ENCODE measurements at regions not wholly inside any gene's neighbourhood (a gene's known extent, or its start where the extent isn't known, plus 50 kb on each side); places are given as distances from the start of the nearest gene placed in this dataset.
"Not testable (repeated sequence)": the region's sequence is repeated elsewhere in the genome, so short reads cannot be mapped to it uniquely, and the experiment has no call there.

GRCh38 chr13:49859560-49859959, 67.1 kb upstream of the KPNA3 start:
- DNase-seq, result peak in 1 of 2 donors; percentile 16
- no peaks in the 10 kb centered on the region for H3K27me3 ChIP-seq
- peak overlapping the region in 2 of 3 donors; percentile 66 to 77 for H3K27ac ChIP-seq
- no peaks in the 10 kb centered on the region for H3K36me3 ChIP-seq
- no peak for TF ChIP-seq POLR2A (IDR thresholded peaks at IDR 0.05)
- TF ChIP-seq, protein P1, sequence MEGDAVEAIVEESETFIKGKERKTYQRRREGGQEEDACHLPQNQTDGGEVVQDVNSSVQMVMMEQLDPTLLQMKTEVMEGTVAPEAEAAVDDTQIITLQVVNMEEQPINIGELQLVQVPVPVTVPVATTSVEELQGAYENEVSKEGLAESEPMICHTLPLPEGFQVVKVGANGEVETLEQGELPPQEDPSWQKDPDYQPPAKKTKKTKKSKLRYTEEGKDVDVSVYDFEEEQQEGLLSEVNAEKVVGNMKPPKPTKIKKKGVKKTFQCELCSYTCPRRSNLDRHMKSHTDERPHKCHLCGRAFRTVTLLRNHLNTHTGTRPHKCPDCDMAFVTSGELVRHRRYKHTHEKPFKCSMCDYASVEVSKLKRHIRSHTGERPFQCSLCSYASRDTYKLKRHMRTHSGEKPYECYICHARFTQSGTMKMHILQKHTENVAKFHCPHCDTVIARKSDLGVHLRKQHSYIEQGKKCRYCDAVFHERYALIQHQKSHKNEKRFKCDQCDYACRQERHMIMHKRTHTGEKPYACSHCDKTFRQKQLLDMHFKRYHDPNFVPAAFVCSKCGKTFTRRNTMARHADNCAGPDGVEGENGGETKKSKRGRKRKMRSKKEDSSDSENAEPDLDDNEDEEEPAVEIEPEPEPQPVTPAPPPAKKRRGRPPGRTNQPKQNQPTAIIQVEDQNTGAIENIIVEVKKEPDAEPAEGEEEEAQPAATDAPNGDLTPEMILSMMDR (IDR thresholded peaks at IDR 0.05), result no peak
- WGBS, 2 donors, result 94% methylated on average over 5 of the region's 5 CpGs
- intact Hi-C loops (cut with DNase I), result no loop called here
- H3K4me1 ChIP-seq, result peaks cover 15 to 26% of the 10 kb centered on the region in 2 donors
- no peak overlapping the region for H3K4me3 ChIP-seq (replicated peaks in 1 of 3)
- H3K9me3 ChIP-seq, result no peaks in the 10 kb centered on the region

- Histone ChIP-seq H3K36me3 (no peaks in the 10 kb centered on the region), H3K27me3 (no peaks in the 10 kb centered on the region), H3K9me3 (no peaks in the 10 kb centered on the region), H3K4me1 (peaks cover 15 to 26% of the 10 kb centered on the region in 2 donors), H3K27ac (peak overlapping the region; percentile 50 to 77 (median 66)), H3K4me3 (replicated peaks in 1 of 3) (no peak overlapping the region)
- no peak for DNase-seq
- 41 to 47% methylated on average over 3 of the region's 3 CpGs for WGBS, 2 donors
- intact Hi-C loops (cut with DNase I), result no loop called here
- TF ChIP-seq, protein P1 (IDR thresholded peaks at IDR 0.05), result no peak
Observed at GRCh38 chr13:49858178-49858856, 65.8 kb upstream of the KPNA3 start.

- H3K27ac ChIP-seq, result no peak overlapping the region
- TF ChIP-seq, protein P1 (IDR thresholded peaks at IDR 0.05), result no peak
- no peak for TF ChIP-seq POLR2A (IDR thresholded peaks at IDR 0.05)
- no peaks in the 10 kb centered on the region for H3K9me3 ChIP-seq
- 84 to 86% methylated on average over 4 of the region's 4 CpGs for WGBS, 2 donors
- H3K36me3 ChIP-seq, result no peaks in the 10 kb centered on the region
- no peak overlapping the region for H3K4me3 ChIP-seq (replicated peaks in 1 of 3)
- DNase-seq, result no peak
- H3K4me1 ChIP-seq, result peaks cover 15 to 26% of the 10 kb centered on the region in 2 donors
- intact Hi-C loops (cut with DNase I), result no loop called here
- H3K27me3 ChIP-seq, result no peaks in the 10 kb centered on the region
Observed at GRCh38 chr13:49855930-49856329, 63.4 kb upstream of the KPNA3 start.

DNA sequence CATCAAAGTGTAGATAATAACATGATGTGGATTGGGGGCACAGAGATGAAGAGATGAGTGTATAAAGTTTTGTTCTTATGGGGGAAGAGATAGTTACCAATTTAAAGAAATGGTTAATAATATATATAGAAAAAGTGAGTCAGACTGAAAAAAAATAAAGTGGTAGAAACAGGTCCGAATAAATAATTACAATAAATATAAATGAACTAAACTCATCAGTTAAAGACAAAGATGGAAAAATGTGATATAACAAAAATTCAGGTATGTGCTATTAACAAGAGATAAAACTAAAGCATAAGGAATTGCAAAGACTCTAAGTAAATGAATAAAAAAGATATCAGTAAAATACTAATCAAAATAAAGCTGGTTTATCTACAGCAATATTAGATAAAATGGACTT, 61.1 kb upstream of the KPNA3 start:
- no peak overlapping the region for H3K4me3 ChIP-seq (replicated peaks in 1 of 3)
- DNase-seq, result no peak
- no peaks in the 10 kb centered on the region for H3K36me3 ChIP-seq
- no peak overlapping the region for H3K27ac ChIP-seq
- no peak for TF ChIP-seq POLR2A (IDR thresholded peaks at IDR 0.05)
- TF ChIP-seq, protein P1 (IDR thresholded peaks at IDR 0.05), result no peak
- intact Hi-C loops (cut with DNase I), result no loop called here
- H3K9me3 ChIP-seq, result no peaks in the 10 kb centered on the region
- H3K4me1 ChIP-seq, result peaks cover 5 to 15% of the 10 kb centered on the region in 2 donors
- WGBS, 2 donors, result 93 to 95% methylated on average over 1 of the region's 1 CpG
- H3K27me3 ChIP-seq, result no peaks in the 10 kb centered on the region

- H3K4me3 ChIP-seq (replicated peaks in 1 of 3); DNase-seq; H3K36me3 ChIP-seq; H3K27ac ChIP-seq; intact Hi-C loops (cut with DNase I); H3K4me1 ChIP-seq; H3K27me3 ChIP-seq; H3K9me3 ChIP-seq: not testable (repeated sequence)
- WGBS, 2 donors, result 67 to 80% methylated on average over 4 of the region's 4 CpGs
Observed at GRCh38 chr13:49852460-49852859, 60.0 kb upstream of the KPNA3 start.
